Breast epithelium (tissue), 3 donors: ENCODE measurements at regions not wholly inside any gene's neighbourhood (a gene's known extent, or its start where the extent isn't known, plus 50 kb on each side); places are given as distances from the start of the nearest gene placed in this dataset.

Source experiments
- CTCF ChIP-seq, 3 donors: fragments of 450-650 bp; IDR thresholded peaks; one replicate each; pipeline ENCODE4 v1.5.1; 2016 to 2017; ENCODE audit warnings: antibody characterized with exemption in 3 of 3, mild to moderate bottlenecking in 3 of 3, moderate library complexity in 3 of 3
- POLR2AphosphoS5 ChIP-seq, 3 donors: sonication (generic); formaldehyde crosslinking; IDR thresholded peaks; one replicate each; pipeline ENCODE4 v1.6.1; 2017; ENCODE audit warnings: antibody characterized with exemption in 3 of 3

- TF ChIP-seq POLR2AphosphoS5 (IDR thresholded peaks at IDR 0.05) (no peak), CTCF (IDR thresholded peaks at IDR 0.05) (no peak)
These were observed 209.0 kb downstream of the CSNK1G3 start for GRCh38 chr5:123720955-123721354.
